ENCODE measurements at regions not wholly inside any gene's neighbourhood (a gene's known extent, or its start where the extent isn't known, plus 50 kb on each side); places are given as distances from the start of the nearest gene placed in this dataset.

DNA sequence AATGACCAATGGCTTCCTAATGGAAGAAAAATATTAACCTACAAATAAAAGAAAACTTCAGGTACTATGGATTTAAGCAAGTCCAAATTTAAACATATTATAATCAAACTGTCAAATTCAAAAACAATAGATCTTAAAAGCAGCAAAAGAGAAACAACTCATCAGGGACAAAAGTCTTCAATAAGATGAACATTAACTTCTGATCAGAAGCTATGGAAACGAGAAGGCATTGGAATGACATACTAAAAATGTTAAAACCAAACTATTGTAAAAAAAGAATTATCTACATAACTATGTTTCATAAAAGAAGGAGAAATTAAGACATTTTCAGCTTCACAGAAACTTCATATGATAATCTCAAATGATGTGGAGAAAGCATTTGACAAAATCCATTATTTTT is 334.7 kb downstream of the ANKRD7 start:
- TF ChIP-seq, protein P1, sequence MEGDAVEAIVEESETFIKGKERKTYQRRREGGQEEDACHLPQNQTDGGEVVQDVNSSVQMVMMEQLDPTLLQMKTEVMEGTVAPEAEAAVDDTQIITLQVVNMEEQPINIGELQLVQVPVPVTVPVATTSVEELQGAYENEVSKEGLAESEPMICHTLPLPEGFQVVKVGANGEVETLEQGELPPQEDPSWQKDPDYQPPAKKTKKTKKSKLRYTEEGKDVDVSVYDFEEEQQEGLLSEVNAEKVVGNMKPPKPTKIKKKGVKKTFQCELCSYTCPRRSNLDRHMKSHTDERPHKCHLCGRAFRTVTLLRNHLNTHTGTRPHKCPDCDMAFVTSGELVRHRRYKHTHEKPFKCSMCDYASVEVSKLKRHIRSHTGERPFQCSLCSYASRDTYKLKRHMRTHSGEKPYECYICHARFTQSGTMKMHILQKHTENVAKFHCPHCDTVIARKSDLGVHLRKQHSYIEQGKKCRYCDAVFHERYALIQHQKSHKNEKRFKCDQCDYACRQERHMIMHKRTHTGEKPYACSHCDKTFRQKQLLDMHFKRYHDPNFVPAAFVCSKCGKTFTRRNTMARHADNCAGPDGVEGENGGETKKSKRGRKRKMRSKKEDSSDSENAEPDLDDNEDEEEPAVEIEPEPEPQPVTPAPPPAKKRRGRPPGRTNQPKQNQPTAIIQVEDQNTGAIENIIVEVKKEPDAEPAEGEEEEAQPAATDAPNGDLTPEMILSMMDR (conservative IDR thresholded peaks at IDR 0.05; ENCODE audit: low read length), result no peak
- TF ChIP-seq EZH2phosphoT487 (IDR thresholded peaks at IDR 0.05; ENCODE audit: borderline replicate concordance), result no peak

All from Loucy (cell line).